Stimulated activated CD4-positive, alpha-beta T cell treated with anti-CD3 and anti-CD28 coated beads, Interleukin-12 subunit alpha, Interleukin-12 subunit beta, amount 100 ng/mL, for 24 hours (primary cell): ENCODE measurements at regions not wholly inside any gene's neighbourhood (a gene's known extent, or its start where the extent isn't known, plus 50 kb on each side); places are given as distances from the start of the nearest gene placed in this dataset.
"Not testable (repeated sequence)": the region's sequence is repeated elsewhere in the genome, so short reads cannot be mapped to it uniquely, and the experiment has no call there.

Experiments used
- DNase-seq, 2 experiments: peaks; one replicate each; pipeline ENCODE4 v3.0.0-alpha.2; 2020; ENCODE audit warnings: low read depth in 2 of 2

- DNase-seq: no peak
Measured at GRCh38 chr5:123950701-123951581, 439.0 kb downstream of the CSNK1G3 start.

- no peak for DNase-seq
Measured at GRCh38 chr5:123949807-123950340, 437.9 kb downstream of the CSNK1G3 start.

GRCh38 chr5:123949043-123949804 is 437.2 kb downstream of the CSNK1G3 start:
- no peak for DNase-seq

GRCh38 chr5:123947797-123948196 is 435.8 kb downstream of the CSNK1G3 start:
- DNase-seq: no peak

- no peak for DNase-seq
Measured at GRCh38 chr5:123945548-123945947, 433.6 kb downstream of the CSNK1G3 start.

GRCh38 chr5:123943151-123943550 is 431.2 kb downstream of the CSNK1G3 start:
- DNase-seq: no peak

GRCh38 chr5:123940416-123940815 is 428.4 kb downstream of the CSNK1G3 start:
- no peak for DNase-seq

GRCh38 chr5:123937230-123937629 is 425.3 kb downstream of the CSNK1G3 start:
- no peak for DNase-seq

- DNase-seq: no peak
Measured at GRCh38 chr5:123936548-123936947, 424.6 kb downstream of the CSNK1G3 start.

- not testable (repeated sequence) for DNase-seq
Measured at GRCh38 chr5:123933812-123934211, 421.8 kb downstream of the CSNK1G3 start.

GRCh38 chr5:123929055-123929474 is 417.1 kb downstream of the CSNK1G3 start:
- DNase-seq: no peak

GRCh38 chr5:123928401-123928800 is 416.4 kb downstream of the CSNK1G3 start:
- no peak for DNase-seq

- DNase-seq: no peak
Measured at GRCh38 chr5:123921193-123921592, 409.2 kb downstream of the CSNK1G3 start.

- DNase-seq: no peak
Measured at GRCh38 chr5:123916345-123917121, 404.6 kb downstream of the CSNK1G3 start.

GRCh38 chr5:123914333-123914732 is 402.4 kb downstream of the CSNK1G3 start:
- DNase-seq: no peak

GRCh38 chr5:123907349-123907748 is 395.4 kb downstream of the CSNK1G3 start:
- DNase-seq: no peak

GRCh38 chr5:123906698-123907295 is 394.8 kb downstream of the CSNK1G3 start:
- no peak for DNase-seq

- no peak for DNase-seq
Measured at GRCh38 chr5:123885081-123885480, 373.1 kb downstream of the CSNK1G3 start.

- DNase-seq: no peak
Measured at GRCh38 chr5:123882965-123883345, 371.0 kb downstream of the CSNK1G3 start.

- DNase-seq: no peak
Measured at GRCh38 chr5:123882319-123882964, 370.5 kb downstream of the CSNK1G3 start.

GRCh38 chr5:123881759-123882244 is 369.8 kb downstream of the CSNK1G3 start:
- no peak for DNase-seq
